HK-2 (cell line): ENCODE measurements at regions not wholly inside any gene's neighbourhood (a gene's known extent, or its start where the extent isn't known, plus 50 kb on each side); places are given as distances from the start of the nearest gene placed in this dataset.

Source experiments
- DNase-seq: peaks from one replicate; pipeline ENCODE4 v3.0.0-alpha.2; 2018; ENCODE audit not compliant: unreplicated experiment

DNA sequence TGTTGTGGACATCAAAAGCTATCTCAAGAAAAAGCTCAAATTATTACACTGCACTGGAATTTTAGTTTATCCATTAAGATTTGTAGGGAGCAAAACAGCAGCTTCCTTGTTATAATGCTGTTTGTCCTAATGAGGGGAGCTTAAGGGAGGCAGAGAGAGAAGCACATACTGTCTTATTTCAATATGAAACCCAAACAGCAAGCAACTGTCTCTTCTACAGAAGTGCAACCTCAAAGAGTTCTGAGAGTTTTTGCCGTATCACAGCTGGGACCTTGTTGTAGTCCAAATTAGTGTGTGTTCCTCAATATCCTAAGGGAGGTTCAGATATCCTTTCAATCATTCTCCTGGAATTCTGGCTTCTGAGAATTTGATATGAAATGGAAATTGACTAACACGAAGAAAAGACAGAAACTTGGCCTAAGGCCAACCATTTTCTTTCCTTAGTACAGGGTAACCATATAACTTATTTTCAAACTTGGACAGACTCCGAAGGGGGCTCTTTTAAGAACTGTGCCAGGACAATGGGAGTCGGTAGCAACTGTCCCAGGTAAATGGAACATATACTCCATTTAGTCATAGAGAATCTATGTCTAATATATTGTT, 149.3 kb upstream of the CCN2 start:
- DNase-seq: no peak

DNA sequence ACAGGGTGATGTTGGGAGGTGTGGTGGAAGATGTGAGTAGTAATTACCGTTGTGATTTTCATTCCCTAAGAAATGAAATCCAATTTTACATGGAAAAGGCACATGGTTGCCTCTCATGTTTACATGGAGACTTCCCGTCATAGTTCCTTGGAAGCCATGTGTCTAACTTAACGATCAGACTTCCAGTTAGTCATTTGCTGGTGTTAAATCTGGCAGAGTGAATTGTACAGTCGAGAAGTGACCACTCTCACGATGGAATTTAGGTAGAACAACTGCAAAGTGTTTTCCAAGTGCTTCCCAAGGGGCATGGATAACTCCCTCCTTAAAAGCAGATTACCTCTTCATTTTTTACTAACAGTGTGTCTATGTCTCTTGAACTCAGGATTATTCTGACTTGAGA, 145.8 kb upstream of the CCN2 start:
- no peak for DNase-seq

DNA sequence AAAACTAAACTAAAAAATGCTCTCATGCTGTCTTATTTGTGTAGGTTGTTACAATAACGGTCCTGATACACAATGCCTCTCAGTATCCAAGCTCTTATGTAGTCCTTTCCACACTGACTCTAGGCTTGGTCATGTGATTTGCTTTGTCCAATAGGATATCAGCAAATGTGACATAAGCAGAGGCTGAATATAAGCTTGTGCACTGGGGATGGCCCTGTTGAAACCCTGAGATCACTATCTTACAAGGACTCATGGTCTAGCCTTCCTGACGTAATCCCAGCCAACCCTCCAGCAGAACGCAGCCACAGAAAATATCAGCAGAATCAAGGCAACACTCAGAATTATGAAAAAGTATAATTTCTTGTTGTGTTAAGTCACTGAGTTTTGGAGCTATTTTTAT, 145.1 kb upstream of the CCN2 start:
- DNase-seq: no peak

DNA sequence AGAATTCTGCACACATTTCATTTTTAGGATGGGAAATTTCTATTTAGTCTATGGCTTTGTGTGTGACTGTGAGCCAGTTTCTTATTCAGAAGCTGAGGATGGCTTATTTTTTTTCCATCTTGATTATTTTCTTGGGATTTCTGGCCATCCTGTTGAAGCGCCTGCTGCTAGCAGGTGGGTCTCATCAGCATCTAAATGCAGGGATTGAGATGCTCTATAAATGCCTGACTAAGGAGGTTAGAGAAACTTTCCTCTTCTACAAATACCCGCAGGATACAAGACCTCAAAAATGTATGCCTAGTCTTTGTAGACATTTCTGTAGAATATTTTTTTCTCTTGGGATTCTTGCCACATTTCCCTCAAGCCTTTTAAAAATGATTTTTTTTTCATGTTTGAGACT, 138.0 kb upstream of the CCN2 start:
- no peak for DNase-seq

DNA sequence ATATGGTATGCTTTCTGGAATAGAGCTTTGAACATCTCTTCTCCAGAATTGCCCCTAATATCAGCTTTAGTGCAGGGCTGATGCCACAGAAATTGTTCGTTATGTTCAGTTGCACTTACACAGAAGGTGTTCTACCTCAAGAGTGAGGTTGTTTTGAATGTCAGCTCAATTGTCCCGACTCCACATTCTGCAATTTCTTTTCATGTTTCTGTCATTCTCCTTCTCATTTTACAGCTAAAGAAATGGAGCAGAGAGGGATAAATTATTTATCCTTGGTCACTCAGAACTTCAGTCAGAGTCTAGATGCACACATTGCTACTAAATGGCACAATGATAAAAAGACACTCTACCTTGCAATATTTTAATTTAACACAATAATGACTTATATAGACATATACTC, 137.0 kb upstream of the CCN2 start:
- no peak for DNase-seq

DNA sequence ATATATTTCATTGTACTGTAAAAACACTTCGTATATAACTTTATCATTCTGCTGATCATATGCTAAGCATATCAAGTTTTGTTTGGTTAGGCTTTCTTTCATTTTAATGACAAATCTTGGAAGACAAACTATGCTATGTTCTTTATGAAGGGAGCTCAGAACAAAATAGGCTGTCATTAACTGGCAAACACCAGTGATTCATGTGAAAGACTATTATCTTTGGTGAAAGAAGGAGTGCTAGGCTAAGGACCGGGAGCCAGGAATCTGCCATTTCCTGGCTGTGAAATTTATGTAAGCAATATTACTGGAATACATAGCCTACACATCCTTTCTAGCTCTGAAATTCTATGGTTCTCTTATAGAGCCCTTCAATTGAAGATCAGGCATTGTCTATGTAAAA, 136.2 kb upstream of the CCN2 start:
- no peak for DNase-seq

DNA sequence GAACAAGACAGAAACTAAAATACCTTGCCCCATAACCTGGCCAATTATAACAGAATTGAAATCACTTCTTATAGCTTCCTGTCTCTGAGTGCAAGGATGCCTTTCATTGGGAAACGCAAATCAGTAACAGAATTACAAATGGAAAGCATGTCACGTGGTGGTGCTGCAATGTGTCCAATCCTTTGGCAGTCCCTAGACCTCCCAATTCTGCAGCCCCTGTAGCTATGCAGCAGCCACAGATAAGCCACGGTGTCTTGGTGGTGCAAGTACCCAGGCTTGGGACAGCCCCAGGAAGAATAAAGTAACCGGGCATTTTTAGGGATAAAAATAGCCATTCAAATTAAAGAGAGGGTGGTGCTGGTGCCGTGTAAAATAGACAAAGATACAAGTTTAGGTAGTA, 134.6 kb upstream of the CCN2 start:
- peak; percentile 13 for DNase-seq

DNA sequence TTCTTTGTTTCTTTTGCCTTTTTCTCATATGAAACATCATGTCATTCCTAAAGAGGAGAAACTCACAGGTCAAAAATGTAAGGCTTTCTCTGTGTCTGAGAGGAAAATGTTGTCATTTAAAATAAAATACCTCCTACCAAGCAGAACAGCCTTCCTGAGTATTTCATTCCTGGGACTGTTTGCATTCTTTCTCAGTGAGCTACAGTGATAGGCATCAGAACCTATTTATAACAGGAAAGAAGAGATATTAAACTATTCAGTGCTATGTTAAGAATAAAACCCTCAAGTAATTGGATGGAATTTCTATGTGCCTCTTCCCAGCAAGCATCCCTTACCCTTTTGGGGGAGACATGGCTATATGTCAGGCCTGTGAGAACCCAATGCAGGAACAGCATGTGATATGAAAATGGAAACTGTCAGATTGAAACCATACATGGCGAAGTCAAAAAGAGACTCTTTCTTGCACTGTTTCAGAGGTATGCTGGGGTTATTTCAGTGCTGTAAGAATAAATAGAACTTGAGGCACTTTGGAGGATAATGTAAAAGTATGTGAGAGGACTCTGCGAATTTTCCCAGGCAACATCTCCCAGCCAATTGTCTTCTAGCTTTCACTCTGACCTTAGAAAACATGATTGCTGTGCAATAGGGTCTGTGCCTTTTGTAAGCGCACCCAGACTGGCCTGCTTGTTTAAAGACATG, 133.8 kb upstream of the CCN2 start:
- DNase-seq: peak; percentile 28

DNA sequence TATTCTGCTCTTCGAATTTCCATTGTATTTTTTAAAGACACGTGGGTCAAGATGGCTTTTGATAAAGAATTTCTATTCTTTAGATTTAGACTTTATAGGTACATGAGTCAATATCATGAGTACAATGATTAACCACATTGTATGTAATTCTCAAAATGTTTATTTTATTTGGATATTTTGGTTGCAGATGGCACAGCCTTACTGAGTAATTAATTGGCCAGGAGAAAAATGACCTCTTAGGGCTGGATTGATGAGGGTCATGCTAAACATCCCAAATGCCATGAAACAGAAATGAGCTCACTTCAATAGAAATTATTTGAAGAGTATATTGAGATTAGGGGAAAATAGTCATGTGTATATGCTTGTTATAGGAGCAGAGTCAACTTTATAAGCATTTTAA, 131.2 kb upstream of the CCN2 start:
- DNase-seq: no peak

DNA sequence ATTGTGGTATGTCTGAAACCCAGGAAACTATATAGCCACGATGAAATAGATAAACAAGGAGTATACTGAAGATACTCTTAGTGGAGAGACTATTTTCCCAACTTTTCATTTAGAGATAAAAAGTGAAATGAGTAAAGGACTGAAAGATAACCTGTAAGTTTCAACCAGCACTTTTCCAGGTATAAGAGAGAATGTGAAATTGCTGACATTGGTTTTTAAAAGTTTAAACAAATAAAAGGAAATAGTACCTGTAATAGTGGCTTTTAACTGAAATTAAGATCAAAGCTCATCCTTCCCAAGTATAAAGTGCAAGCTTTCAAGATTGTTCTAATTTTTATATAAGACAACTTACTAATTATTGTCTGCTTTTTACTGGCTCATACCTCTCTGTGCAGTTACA, 130.2 kb upstream of the CCN2 start:
- no peak for DNase-seq

DNA sequence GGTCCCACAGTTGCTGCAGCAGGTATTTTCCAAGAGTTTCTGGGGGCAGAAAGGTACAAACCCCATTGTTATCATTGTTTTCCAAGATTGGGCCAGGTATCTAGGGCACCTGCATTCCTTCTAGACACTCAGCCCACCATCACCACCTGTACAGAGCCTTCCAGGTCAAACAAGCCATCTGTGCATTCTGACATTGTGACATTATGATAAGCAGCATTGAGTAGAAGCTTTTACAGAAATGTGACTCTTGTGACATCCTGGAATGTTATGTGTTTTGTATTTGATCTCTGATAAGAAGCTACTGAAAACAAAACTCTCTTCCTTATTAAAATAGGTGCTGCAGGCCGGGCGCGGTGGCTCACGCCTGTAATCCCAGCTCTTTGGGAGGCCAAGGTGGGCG, 128.1 kb upstream of the CCN2 start:
- no peak for DNase-seq

DNA sequence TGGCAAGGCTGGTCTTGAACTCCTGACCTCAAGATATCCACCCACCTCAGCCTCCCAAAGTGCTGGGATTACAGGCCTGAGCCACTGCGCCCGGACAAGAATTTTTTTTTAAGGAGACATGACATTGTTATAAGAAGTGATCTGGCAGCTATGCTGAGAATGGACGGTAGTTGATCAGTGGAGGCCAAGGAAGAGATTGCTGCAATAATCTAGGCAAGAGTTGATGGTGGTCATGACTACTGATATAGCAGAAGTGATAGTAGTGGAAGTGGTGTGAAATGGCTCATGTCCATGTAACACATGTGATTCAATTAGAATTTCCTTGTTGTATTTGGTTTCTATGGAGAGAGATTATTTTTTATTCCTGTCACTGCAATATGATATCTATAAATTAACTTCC, 125.3 kb upstream of the CCN2 start:
- DNase-seq: no peak

DNA sequence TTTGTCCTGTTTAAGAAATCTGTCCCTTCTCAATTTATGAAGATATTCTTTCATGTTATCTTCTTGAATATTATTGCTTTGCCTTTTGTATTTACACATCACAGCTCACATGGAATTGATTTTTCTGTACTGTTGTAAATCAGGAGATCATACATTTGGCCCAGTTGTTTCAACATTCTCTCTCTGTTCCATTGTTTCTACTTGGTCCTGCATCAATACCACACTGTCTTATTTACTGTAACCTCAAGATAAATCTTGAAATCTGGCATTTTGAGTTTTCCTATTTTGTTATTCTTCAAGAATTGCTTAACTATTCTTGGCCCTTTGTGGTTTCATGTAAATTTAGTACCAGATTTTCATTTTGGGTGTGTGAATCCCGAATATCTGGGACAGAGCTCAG, 121.7 kb upstream of the CCN2 start:
- DNase-seq: no peak

DNA sequence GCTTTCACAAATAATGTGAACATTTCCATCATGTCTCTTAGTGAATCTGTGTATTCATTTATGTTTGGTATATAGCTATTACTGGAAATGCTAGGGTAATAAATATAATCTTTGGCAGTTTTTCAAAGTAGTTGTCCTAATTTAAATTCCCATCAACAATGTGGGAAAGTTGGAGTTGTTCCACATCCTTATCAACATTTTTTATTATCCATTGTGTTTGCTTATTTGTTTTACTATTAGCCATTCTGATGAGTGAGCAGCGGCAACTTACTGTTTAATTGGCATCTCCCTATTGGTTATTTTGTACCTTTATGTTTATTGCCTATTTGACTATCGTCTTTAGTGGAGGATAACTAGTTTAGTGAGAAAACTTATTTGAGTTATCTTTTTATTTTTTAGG, 121.1 kb upstream of the CCN2 start:
- no peak for DNase-seq

DNA sequence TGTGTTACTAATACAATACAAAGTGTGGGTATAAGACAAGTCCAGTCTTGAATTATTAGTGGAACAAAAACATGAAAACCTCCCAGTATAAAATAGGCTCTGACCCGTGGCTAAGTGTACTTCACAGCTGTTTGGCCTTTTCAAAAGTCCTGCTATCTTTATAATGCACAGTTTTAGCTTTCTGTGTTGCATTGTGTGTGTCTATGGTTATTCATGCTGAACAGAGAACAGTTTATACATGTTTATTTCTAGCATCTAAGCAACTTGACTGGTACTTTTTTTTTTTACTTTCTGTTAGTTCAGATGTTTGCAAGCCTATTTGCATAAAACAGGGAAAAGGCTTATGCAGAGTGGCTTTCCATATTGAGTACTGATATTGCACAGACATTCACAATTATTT, 119.2 kb upstream of the CCN2 start:
- no peak for DNase-seq

DNA sequence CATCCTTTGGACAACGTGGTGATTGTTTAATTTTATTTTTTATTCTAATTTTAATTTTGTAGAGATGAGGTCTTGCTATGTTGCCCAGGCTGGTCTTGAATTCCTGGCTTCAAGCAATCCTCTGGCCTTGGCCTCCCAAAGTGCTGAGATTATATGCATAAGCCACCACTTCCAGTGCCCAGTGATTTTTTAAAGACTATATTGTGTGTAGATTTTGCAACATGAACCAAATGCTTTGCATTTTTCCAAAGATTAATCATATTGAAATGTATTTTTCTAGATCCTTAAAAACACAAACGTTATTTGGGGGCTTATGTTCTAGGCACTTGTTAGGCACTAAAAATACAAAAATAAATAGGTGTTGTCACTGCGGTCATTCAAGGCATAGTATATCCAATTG, 117.6 kb upstream of the CCN2 start:
- DNase-seq: no peak

DNA sequence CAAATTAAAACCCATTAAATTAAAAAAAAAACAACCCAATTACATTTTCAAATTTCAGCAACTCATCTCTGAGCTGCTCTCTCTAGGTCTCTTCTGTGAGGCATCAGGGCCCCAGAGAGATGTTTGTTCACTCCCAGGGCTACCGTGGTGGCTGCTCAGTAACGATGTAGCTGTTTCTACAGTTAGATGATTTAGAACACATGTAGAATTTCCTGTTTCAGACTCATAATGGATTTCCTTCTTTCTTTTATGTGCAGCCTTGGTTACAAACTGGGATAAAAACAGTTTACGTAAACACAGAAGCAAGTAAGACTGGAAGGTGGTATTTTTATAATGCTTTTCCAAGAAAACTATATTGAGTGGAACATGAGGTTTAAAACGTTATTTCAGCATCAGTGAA, 116.1 kb upstream of the CCN2 start:
- DNase-seq: no peak

DNA sequence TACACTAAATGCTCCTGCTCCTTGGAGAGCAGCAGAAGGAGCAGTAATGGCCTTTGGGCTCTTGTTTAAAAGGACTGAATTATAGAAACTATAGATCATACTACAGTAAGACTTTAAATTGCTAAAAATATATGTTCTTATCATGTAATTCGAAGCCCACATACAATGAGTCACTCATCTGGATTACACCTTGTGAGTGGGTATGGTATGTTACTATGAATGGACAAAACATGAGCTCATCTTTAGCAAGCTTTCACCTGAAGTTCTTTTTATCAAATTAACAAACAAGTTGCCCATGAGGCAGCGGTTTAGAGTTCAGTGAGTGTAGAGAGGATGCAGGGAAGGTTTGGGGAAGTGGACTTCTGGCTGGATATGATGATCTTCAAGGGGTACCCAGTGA, 114.4 kb upstream of the CCN2 start:
- no peak for DNase-seq

DNA sequence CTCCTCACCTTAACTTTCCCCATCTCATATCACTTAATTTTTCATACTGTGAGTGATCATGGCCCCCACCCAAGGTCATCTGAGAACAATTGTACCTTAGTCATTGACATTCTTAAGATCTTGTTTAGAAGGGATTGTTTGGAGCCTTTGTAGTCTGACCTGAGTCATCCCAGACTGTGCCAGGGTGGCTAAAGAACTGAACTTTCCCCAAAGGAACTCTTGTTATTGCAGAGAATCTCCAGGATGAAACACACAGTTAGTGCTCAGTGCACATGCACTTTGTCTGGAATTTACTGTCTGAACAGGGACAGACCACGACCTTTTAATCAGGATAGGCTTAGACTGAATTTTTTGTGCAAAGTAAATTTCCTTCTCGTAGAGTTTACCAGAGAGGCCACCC, 112.6 kb upstream of the CCN2 start:
- peak; percentile 17 for DNase-seq

DNA sequence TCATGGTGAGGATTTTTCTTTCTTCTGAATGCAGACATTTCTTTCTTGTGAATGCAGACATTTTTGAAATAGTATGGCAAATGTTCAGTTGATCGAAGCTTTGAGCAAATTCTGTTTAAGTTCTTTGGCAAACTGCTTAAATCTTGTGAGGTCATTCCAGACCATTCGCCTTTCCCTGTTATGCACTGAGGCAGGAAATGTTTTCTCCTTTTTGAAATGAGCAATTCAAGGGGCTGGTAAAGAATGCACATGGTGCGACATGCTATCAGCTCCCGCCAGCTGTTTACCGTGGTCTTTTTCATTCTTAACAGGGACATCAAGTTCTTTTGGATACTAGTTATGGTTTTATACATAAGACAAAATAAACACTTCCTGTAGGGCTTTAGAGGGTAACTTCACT, 112.0 kb upstream of the CCN2 start:
- no peak for DNase-seq

DNA sequence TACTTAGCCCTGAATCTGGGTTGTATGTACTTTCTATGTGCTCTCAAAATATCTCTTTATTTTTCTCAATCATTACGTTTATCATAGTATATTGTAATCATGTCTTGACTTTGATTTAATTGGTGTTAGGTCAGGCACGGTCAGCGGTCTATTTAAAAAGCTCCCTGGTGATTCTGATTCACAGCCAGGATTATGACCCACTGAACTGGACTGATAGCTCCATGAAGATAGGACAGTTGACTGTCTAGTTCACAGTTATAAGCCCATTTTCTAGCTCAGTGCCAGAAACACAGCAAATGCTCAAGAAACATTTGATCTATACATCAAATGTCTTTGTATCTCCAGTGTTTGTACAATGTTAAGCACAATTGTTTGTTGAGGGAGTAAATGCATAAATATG, 111.5 kb upstream of the CCN2 start:
- no peak for DNase-seq

DNA sequence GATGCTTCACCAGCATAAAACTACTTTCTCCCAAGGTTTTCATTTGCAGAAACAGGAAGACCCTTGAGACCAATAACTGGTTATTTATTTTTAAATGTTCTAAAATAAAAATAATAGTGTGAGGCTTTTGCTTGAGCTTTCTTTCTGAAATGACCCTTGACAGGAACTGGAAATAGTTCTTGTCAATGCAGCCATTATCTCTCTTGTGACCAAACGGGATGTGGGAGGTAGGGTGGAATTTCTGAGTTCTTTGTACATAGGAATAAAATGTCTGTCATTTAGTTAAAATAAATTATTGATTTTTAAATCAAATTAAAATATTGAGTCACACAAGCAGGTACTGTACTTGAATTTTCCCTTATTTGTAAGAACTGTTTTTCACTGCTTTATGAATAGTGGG, 110.2 kb upstream of the CCN2 start:
- no peak for DNase-seq

DNA sequence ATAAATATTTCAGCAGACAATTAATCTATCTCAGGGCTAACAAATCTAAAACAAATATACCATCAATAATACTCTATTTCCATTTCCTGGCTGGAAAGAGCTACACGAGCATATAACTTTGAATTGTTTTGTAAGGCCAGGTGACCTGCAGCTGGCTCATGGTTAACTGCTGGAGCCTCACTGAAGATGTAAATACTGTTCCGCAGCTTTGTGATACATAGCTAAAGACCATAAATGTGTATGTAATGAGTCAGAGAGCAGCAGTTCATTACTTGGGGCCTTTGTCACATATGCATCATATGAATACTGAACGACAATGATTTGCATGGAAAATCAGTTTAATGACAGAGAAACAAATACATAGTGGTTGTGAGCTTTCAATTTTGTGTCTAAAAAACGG, 109.4 kb upstream of the CCN2 start:
- DNase-seq: no peak

DNA sequence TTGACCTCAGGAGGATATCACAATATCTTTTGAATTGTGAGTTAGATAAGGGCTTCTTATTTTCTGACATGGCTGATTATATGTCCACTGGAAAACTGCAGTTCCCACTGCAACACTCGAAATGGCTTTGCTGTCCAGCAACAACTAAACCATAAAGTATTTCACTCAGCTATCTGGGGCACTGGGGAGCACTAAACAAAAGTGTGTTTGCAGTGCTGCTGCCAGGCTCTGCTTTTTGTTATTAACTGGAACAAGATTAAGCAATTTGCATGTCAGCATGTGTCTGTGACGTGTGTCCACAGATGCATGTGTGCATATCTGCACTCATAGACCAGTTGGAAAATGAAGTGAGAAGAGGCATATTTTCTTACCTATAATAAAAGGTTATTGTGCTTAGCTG, 107.8 kb upstream of the CCN2 start:
- DNase-seq: no peak
